GM20000 (cell line): ENCODE measurements at regions not wholly inside any gene's neighbourhood (a gene's known extent, or its start where the extent isn't known, plus 50 kb on each side); places are given as distances from the start of the nearest gene placed in this dataset.

Source experiments
- DNase-seq: peaks from one replicate; pipeline ENCODE4 v3.0.0; 2012; ENCODE audit warnings: low spot score
- TF ChIP-seq, protein P1 (sequence below): IDR thresholded peaks from 2 replicates; pipeline ENCODE4 v1.5.1; 2012; ENCODE audit warnings: mild to moderate bottlenecking, control low read depth; ENCODE audit errors: extremely low read depth, missing control alignments

DNA sequence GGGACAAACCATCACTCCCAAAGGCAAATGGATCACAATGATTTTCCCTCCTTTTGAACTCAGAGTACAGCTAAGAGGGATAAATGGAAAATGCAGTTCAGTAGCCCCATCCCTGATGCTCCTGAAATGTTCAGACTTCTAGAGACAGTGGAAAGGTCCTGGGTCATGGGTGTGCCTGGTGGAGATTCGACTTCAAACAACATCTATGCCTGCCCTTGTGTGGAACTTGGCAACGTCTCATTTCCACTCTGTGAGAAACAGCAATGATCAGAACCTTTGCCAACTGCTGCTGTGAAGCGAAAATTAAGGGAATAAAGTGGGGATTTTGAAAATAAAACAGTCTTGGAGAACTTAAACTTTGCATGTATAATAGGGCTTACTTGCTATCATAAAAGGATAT is 778.1 kb downstream of the SEMA5A start:
- TF ChIP-seq, protein P1, sequence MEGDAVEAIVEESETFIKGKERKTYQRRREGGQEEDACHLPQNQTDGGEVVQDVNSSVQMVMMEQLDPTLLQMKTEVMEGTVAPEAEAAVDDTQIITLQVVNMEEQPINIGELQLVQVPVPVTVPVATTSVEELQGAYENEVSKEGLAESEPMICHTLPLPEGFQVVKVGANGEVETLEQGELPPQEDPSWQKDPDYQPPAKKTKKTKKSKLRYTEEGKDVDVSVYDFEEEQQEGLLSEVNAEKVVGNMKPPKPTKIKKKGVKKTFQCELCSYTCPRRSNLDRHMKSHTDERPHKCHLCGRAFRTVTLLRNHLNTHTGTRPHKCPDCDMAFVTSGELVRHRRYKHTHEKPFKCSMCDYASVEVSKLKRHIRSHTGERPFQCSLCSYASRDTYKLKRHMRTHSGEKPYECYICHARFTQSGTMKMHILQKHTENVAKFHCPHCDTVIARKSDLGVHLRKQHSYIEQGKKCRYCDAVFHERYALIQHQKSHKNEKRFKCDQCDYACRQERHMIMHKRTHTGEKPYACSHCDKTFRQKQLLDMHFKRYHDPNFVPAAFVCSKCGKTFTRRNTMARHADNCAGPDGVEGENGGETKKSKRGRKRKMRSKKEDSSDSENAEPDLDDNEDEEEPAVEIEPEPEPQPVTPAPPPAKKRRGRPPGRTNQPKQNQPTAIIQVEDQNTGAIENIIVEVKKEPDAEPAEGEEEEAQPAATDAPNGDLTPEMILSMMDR: no peak
- DNase-seq: no peak

DNA sequence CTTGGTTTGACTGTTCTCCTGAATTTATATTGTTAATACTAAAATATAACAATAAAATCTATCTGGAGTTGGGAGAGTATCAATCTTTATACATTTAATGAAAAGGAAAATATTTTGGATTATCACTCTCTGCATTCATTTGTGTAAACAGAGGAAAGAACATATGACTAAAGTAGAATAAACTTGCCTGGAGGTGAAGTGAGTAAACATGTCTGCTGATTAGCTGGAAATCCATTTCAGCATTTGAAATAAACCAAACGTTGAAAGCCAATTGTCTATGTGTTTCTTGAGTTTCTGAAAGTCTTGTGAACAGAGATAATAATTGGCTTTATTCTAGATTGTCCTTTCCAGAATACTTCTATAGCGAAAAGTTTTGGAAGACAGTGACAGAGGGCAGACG is 776.2 kb downstream of the SEMA5A start:
- no peak for DNase-seq
- TF ChIP-seq, protein P1: no peak

DNA sequence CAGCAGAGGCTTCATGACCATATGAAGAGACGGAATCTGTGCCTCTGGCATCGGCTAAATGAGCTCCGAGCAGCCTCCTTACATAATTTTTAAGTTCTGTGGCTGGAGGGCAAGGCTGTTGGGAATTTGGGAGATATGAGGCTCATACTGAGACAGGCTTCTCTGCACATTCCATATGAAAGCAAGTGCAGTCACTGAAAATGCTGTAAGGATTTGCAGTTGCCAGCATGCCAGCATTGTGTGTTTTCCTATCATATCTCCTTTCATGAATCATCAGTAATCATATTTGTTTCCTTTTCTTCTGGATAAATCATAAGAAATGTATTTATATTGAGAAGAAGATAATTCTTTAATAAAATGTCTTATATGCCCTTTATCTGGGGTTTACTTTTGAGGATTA is 775.4 kb downstream of the SEMA5A start:
- TF ChIP-seq, protein P1: no peak
- DNase-seq: no peak

DNA sequence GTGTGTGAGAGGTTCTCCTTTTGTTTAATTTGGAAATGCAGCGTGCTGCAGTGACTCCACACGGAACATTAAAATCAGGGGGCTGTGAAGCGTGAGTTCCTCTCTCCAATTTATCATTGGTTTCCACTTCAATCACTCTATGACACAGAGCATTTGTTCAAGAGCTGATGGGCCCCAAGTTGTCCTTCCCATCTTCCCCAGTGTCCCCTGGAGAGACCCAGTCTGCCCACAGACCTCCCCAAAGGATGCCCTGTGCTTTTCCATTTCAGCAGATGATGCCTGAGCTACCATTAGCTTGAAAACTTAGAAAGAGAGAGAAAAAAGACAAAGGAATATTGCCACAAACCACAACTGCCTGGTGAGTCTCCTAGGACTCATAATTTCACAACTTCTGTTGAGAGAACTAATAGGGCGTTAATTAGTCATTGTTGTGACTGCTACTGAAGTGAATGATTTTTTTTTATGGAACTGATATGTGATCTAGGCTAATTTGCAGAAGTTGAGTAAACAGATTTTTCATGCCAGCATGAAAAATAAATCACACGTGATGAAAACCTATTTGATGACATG is 772.7 kb downstream of the SEMA5A start:
- TF ChIP-seq, protein P1: no peak
- no peak for DNase-seq

DNA sequence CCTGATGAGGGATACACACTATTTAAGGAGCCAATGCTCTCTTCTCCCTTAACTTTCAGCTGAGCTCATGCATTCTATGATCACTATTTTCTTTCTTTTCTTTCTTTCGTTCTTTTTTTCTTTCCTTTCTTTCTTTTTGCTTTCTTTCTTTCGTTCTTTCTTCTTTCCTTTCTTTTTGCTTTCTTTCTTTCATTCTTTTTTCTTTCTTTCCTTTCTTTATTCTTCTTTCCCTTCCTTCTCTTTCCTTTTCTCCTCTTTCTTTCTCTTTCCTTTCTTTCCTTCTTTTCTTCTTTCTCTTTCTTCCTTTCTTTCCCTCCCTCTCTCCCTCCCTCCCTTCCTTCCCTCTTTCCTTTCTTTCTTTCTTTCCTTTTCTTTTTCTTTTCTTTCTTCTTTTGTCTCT is 761.2 kb downstream of the SEMA5A start:
- no peak for DNase-seq
- TF ChIP-seq, protein P1: no peak

DNA sequence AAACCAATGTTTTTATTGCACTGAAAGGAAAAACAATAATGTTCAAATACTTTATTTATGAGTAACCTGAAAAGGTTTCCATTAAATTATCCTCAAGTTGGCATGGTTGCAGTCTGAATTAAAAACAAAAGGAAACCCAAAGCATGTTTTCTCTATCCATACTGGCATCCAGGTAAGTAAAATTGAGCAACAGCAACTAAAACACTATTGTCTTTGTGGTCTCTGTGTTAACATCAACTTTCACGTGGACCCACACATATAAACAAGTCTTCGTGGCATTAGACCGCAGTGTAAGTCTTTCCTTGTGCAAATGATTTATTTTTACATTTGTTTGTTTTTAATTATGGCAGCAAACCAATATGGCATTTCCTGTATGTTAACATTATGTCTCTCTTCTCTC is 757.6 kb downstream of the SEMA5A start:
- DNase-seq: no peak
- TF ChIP-seq, protein P1: no peak

DNA sequence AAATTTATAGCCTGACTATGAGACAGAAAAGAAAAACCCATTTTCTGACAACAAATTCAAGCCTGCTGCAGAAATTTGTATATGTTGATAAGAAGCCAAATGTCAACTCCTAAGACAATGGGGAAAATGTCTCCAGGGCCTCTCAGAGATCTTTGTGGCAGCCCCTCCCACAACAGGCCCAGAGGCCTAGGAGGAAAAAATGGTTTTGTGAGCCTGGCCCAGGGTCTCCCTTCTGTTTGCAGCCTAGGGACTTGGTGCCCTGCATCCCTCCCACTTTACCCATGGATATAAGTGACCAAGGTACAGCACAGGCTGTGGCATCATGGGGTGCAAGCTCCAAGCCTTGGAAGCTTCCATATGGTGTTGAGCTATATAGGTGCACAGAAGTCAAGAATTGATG is 740.2 kb downstream of the SEMA5A start:
- DNase-seq: no peak

More for the DNA sequence above, 740.2 kb downstream of the SEMA5A start:
- TF ChIP-seq, protein P1: no peak
